GM23338 (cell line): ENCODE measurements at regions not wholly inside any gene's neighbourhood (a gene's known extent, or its start where the extent isn't known, plus 50 kb on each side); places are given as distances from the start of the nearest gene placed in this dataset.
"Not testable (repeated sequence)": the region's sequence is repeated elsewhere in the genome, so short reads cannot be mapped to it uniquely, and the experiment has no call there.

ENCODE experiments used
- CREB1 ChIP-seq: fragments of 250-450 bp; sonication (Bioruptor Pico); IDR thresholded peaks from 2 replicates; pipeline ENCODE4 v1.5.0; 2020; ENCODE audit warnings: low read depth, mild to moderate bottlenecking, moderate library complexity
- EZH2 ChIP-seq: fragments of 200-600 bp; sonication (generic); IDR thresholded peaks from one replicate; pipeline ENCODE4 v1.8.0; 2017; ENCODE audit warnings: antibody characterized with exemption, mild to moderate bottlenecking, low read depth; ENCODE audit not compliant: unreplicated experiment
- EZH2phosphoT487 ChIP-seq: fragments of 200-600 bp; sonication (generic); IDR thresholded peaks from one replicate; pipeline ENCODE4 v1.8.1; 2018; ENCODE audit warnings: antibody characterized with exemption; ENCODE audit not compliant: unreplicated experiment
- JUNB ChIP-seq: IDR thresholded peaks from one replicate; pipeline ENCODE4 v1.6.1; 2016; ENCODE audit warnings: antibody characterized with exemption; ENCODE audit not compliant: unreplicated experiment
- NANOG ChIP-seq: IDR thresholded peaks from 2 replicates; pipeline ENCODE4 v1.6.1; 2016; ENCODE audit warnings: antibody characterized with exemption, borderline replicate concordance
- POLR2AphosphoS5 ChIP-seq: IDR thresholded peaks from 2 replicates; pipeline ENCODE4 v1.6.1; 2016; ENCODE audit warnings: antibody characterized with exemption, low read depth
- STAT1 ChIP-seq: IDR thresholded peaks from one replicate; pipeline ENCODE4 v1.6.1; 2016; ENCODE audit warnings: antibody characterized with exemption; ENCODE audit not compliant: unreplicated experiment
- TF ChIP-seq, protein P1 (sequence below), 2 experiments: fragments of 200-600 bp in 1 of 2; sonication (generic) in 1 of 2; conservative IDR thresholded peaks; 2 replicates each; pipeline versions ENCODE4 v1.5.1 to v1.6.1; 2016 to 2017; ENCODE audit warnings: antibody characterized with exemption in 2 of 2, low read depth in 2 of 2, mild to moderate bottlenecking in 2 of 2, moderate library complexity in 1 of 2
- TF ChIP-seq, protein P2 (sequence below): IDR thresholded peaks from one replicate; pipeline ENCODE4 v1.6.1; 2018; ENCODE audit warnings: antibody characterized with exemption; ENCODE audit not compliant: unreplicated experiment
- TF ChIP-seq, protein P3 (sequence below): IDR thresholded peaks from 2 replicates; pipeline ENCODE4 v1.6.1; 2016; ENCODE audit warnings: antibody characterized with exemption
- TF ChIP-seq, protein P4 (sequence below): fragments of 250-450 bp; sonication (Bioruptor Pico); IDR thresholded peaks from 2 replicates; pipeline ENCODE4 v1.5.0; 2020; ENCODE audit warnings: mild to moderate bottlenecking, moderate library complexity

DNA sequence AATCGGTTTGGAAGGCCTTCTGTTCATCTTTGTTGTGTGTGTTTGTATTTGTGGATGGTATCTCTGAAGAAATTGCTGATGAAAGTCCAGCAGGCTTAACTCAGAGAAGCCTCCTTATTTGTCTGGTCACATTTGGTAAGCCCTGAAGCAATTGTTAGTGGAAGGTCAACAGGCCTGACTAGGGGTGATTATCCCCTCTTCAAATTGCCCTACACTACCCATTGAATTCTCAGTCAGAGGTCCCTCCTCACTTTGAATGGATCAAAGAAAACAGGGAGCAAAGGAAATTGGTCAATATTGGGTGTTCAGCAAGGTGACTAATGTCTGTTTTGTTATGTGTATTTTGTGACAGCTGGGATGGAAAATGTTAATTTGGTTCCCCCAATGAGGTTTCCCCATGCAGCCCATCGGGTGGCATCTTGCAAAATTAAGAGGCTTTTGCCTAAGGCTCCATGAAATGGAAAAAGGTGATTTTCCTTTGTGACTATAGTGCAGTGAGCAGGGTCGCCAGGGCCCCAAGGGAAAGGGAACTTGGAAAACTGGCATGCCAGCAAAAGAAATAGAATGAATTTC lies 811.6 kb downstream of the PCDH11X start:
- TF ChIP-seq, protein P1, sequence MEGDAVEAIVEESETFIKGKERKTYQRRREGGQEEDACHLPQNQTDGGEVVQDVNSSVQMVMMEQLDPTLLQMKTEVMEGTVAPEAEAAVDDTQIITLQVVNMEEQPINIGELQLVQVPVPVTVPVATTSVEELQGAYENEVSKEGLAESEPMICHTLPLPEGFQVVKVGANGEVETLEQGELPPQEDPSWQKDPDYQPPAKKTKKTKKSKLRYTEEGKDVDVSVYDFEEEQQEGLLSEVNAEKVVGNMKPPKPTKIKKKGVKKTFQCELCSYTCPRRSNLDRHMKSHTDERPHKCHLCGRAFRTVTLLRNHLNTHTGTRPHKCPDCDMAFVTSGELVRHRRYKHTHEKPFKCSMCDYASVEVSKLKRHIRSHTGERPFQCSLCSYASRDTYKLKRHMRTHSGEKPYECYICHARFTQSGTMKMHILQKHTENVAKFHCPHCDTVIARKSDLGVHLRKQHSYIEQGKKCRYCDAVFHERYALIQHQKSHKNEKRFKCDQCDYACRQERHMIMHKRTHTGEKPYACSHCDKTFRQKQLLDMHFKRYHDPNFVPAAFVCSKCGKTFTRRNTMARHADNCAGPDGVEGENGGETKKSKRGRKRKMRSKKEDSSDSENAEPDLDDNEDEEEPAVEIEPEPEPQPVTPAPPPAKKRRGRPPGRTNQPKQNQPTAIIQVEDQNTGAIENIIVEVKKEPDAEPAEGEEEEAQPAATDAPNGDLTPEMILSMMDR (conservative IDR thresholded peaks at IDR 0.05; ENCODE audit: low read depth in 2 of 2) = not testable (repeated sequence)
- not testable (repeated sequence) for TF ChIP-seq POLR2AphosphoS5; EZH2phosphoT487; EZH2; JUNB; CREB1 (CRISPR knock-in tag); STAT1
- TF ChIP-seq, protein P2, sequence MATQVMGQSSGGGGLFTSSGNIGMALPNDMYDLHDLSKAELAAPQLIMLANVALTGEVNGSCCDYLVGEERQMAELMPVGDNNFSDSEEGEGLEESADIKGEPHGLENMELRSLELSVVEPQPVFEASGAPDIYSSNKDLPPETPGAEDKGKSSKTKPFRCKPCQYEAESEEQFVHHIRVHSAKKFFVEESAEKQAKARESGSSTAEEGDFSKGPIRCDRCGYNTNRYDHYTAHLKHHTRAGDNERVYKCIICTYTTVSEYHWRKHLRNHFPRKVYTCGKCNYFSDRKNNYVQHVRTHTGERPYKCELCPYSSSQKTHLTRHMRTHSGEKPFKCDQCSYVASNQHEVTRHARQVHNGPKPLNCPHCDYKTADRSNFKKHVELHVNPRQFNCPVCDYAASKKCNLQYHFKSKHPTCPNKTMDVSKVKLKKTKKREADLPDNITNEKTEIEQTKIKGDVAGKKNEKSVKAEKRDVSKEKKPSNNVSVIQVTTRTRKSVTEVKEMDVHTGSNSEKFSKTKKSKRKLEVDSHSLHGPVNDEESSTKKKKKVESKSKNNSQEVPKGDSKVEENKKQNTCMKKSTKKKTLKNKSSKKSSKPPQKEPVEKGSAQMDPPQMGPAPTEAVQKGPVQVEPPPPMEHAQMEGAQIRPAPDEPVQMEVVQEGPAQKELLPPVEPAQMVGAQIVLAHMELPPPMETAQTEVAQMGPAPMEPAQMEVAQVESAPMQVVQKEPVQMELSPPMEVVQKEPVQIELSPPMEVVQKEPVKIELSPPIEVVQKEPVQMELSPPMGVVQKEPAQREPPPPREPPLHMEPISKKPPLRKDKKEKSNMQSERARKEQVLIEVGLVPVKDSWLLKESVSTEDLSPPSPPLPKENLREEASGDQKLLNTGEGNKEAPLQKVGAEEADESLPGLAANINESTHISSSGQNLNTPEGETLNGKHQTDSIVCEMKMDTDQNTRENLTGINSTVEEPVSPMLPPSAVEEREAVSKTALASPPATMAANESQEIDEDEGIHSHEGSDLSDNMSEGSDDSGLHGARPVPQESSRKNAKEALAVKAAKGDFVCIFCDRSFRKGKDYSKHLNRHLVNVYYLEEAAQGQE = not testable (repeated sequence)
- peak; percentile 83; the same call in 1 of the 2 replicates for TF ChIP-seq NANOG
- TF ChIP-seq, protein P3, sequence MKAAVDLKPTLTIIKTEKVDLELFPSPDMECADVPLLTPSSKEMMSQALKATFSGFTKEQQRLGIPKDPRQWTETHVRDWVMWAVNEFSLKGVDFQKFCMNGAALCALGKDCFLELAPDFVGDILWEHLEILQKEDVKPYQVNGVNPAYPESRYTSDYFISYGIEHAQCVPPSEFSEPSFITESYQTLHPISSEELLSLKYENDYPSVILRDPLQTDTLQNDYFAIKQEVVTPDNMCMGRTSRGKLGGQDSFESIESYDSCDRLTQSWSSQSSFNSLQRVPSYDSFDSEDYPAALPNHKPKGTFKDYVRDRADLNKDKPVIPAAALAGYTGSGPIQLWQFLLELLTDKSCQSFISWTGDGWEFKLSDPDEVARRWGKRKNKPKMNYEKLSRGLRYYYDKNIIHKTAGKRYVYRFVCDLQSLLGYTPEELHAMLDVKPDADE = not testable (repeated sequence)
- TF ChIP-seq, protein P4, sequence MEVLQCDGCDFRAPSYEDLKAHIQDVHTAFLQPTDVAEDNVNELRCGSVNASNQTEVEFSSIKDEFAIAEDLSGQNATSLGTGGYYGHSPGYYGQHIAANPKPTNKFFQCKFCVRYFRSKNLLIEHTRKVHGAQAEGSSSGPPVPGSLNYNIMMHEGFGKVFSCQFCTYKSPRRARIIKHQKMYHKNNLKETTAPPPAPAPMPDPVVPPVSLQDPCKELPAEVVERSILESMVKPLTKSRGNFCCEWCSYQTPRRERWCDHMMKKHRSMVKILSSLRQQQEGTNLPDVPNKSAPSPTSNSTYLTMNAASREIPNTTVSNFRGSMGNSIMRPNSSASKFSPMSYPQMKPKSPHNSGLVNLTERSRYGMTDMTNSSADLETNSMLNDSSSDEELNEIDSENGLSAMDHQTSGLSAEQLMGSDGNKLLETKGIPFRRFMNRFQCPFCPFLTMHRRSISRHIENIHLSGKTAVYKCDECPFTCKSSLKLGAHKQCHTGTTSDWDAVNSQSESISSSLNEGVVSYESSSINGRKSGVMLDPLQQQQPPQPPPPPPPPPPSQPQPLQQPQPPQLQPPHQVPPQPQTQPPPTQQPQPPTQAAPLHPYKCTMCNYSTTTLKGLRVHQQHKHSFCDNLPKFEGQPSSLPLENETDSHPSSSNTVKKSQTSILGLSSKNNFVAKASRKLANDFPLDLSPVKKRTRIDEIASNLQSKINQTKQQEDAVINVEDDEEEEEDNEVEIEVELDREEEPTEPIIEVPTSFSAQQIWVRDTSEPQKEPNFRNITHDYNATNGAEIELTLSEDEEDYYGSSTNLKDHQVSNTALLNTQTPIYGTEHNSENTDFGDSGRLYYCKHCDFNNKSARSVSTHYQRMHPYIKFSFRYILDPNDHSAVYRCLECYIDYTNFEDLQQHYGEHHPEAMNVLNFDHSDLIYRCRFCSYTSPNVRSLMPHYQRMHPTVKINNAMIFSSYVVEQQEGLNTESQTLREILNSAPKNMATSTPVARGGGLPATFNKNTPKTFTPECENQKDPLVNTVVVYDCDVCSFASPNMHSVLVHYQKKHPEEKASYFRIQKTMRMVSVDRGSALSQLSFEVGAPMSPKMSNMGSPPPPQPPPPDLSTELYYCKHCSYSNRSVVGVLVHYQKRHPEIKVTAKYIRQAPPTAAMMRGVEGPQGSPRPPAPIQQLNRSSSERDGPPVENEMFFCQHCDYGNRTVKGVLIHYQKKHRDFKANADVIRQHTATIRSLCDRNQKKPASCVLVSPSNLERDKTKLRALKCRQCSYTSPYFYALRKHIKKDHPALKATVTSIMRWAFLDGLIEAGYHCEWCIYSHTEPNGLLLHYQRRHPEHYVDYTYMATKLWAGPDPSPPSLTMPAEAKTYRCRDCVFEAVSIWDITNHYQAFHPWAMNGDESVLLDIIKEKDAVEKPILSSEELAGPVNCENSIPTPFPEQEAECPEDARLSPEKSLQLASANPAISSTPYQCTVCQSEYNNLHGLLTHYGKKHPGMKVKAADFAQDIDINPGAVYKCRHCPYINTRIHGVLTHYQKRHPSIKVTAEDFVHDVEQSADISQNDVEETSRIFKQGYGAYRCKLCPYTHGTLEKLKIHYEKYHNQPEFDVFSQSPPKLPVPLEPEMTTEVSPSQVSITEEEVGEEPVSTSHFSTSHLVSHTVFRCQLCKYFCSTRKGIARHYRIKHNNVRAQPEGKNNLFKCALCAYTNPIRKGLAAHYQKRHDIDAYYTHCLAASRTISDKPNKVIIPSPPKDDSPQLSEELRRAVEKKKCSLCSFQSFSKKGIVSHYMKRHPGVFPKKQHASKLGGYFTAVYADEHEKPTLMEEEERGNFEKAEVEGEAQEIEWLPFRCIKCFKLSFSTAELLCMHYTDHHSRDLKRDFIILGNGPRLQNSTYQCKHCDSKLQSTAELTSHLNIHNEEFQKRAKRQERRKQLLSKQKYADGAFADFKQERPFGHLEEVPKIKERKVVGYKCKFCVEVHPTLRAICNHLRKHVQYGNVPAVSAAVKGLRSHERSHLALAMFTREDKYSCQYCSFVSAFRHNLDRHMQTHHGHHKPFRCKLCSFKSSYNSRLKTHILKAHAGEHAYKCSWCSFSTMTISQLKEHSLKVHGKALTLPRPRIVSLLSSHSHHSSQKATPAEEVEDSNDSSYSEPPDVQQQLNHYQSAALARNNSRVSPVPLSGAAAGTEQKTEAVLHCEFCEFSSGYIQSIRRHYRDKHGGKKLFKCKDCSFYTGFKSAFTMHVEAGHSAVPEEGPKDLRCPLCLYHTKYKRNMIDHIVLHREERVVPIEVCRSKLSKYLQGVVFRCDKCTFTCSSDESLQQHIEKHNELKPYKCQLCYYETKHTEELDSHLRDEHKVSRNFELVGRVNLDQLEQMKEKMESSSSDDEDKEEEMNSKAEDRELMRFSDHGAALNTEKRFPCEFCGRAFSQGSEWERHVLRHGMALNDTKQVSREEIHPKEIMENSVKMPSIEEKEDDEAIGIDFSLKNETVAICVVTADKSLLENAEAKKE (CRISPR knock-in tag) = not testable (repeated sequence)
